NCI-H460 (cell line): ENCODE measurements at regions not wholly inside any gene's neighbourhood (a gene's known extent, or its start where the extent isn't known, plus 50 kb on each side); places are given as distances from the start of the nearest gene placed in this dataset.

ENCODE experiments used
- DNase-seq: peaks from one replicate; pipeline ENCODE4 v3.0.0-alpha.2; 2016; ENCODE audit warnings: low read depth; ENCODE audit errors: extremely low read depth

DNA sequence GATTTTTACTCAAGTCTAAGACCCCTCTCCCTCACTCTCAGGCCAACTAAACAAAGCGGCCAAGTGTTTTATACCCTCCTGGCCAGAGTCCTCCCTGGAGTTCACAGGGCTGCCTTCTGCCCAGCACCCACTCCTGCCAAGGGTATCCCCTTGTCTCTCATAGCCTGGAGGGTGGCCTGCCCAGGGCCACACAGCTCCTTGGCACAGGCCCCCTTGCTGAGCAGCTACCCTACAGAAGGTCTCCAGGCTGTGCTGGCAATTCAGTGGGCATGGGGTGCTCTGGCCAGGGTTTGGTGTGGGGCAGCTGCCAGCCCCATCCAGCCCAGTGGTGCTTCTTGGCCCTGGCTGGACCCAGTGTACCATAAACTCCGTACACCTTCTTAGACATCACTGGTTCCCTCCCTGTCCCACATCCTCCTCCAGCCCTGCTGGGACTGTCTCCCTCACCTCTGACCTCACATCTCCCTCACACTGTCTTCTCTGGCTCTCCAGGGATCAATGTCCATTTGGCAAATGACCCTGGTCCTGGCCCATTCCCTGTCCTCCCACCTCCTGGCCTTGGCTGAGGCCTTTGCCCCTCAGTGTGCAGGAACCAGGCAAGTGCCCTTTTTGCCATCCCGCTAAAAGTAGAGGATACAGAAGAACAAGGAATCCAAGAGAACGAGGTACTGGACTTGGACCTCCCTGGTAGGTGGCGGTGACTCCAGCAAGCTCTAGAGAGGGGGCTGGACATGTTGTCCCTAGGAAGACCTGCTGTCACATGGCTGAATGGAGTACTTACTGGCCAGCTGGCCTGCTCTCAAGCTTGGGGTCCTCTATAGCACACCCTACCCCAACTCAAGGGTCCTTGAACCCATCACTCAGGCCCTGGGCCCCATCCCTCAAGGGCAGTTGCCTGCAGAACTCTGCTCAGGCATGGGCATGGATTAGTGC, 50.0 kb upstream of the TRPM1 start:
- DNase-seq, result no peak

DNA sequence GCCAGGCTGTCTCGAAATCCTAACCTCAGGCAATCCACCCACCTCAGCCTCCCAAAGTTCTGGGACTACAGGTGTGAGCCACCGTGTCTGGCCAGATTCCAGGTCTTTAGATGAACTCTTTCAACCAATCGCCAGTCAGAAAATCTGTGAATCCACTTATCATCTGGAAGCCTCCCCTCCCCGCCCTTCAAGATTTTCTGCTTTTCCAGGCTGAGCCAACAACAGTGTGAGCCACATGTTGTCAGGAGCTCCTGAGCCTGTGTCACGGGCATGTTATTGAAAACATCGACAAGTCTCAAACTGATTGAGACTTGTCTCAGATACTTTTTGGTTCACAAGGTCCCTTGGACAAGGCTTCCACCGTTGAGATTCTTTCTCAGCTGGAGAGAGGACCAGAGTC, 52.0 kb upstream of the TRPM1 start:
- DNase-seq, result no peak

DNA sequence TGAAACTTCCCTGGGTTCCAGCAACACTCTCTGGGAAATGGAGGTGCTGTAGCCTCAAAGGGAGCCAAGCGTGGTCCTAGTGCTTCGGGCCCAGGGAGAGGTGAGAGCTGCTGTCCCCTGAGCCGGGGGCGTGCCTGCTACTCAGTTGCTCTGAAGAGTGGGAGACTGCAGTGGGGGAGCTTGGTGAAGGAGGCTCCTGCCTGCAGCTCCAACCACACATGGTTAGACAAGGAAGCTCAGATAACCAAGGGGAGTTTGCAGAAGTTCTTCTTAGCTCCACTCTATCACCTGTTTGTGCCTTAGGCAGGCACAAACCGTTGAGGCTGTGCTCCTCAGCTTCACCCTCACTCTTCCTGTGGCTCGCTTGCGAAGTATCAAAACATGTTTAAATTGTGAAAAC, 53.6 kb upstream of the TRPM1 start:
- no peak for DNase-seq

DNA sequence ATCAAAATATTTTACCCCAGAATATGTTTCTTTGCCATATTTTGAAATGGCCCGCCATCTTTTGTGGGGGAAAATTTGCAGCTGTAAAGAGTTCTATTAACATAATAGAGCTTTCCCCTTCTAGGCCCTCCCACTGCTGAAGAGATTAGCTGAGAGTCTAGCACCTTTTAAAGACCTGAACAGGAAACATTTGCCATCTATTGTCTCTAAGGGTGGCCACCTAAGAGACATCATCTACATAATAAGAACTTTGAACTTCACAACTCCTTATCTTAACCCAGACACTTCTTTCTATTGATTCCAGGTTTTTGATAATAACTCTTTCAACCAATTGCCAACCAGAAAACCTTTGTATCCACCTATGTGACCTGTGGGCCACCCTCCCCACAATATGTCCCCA, 54.7 kb upstream of the TRPM1 start:
- no peak for DNase-seq

DNA sequence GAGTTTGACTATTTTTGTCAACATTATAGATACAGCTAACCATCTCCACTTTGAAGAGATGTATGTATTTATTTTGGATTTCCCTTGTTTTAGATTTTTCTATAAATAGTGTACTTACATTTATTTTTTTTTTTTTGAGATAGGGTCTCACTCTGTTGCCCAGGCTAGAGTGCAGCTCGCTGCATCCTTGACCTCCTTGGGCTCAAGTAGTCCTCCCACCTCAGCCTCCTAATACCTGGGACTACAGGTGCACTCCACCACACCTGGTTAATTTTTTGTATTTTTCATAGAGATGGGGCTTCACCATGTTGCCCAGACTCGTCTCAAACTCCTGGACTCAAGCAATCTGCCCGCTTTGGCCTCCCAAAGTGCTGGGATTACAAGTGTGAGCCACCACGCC, 55.3 kb upstream of the TRPM1 start:
- DNase-seq, result no peak

DNA sequence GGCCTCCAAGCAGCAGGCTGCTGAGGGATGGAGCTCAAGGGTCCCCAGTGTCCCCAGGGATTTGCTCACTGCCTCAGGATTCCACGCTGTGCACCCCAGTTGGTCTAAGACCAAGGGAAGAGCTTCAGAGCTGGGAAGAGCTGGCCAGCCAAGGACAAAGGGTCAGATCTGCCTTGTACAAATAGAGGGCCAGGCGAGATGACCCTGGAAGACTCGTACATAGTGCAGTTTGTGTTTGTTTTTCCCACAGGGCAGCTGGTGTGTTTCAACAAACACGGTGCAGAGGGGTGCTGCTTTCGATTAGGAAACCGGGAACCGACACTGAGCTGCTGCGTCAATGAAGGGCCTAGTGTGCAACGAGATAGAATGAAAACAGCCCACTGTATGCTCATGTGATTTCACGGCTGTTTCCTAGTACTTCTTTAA, 56.1 kb upstream of the TRPM1 start:
- DNase-seq, result no peak

DNA sequence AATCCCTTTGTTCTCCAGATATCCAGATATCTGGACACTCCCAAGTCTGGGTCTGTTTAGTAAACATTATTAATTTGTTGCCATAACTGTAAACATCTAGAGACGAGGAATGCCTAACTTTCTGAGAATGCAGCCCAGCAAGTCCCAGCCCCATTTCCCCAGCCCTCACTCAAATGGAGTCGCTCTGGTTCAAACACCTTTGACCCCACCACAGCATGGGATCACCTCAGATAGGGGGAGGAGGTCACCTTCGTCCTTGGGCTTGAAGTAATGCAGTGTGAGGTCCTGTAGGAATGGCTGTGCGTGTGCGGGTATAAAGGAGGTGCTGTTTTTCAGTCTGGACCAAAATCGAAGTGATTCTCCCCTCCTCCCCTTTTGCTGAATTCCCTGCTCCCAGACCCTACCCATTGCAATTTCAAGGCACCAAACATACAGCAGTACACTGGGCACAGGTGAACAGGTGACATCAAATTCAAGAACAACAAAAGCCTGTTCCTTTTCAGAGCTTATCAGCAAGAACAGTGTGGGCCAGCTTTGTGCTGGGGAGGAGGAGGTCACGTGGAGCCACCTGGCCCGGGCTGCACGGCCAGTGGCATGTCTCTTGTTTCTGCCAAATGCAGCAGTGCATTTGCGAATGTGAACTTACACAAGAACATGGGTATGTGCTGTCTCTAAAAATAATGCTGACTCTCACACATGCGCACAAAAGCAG, 57.5 kb upstream of the TRPM1 start:
- no peak for DNase-seq

DNA sequence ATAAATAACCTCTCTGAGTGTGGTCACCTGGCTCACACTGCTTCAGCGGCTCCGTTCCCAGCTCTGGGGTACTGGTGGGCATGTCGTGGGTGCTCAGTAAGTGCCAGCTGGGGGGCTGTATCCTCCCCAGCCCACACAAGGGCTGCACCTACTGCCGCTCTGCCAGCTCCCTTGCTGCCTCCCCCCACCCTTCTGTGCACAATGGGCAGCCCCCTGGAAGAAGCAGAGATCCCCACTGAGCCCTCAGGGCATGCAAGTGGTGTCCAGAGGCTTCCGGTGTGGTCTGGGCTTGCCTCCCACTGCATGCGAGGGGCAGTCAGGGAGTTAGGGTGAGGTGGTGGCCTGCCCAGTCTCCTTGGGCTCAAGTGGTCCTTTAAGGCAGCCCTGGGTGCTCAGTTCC, 58.3 kb upstream of the TRPM1 start:
- DNase-seq, result no peak

DNA sequence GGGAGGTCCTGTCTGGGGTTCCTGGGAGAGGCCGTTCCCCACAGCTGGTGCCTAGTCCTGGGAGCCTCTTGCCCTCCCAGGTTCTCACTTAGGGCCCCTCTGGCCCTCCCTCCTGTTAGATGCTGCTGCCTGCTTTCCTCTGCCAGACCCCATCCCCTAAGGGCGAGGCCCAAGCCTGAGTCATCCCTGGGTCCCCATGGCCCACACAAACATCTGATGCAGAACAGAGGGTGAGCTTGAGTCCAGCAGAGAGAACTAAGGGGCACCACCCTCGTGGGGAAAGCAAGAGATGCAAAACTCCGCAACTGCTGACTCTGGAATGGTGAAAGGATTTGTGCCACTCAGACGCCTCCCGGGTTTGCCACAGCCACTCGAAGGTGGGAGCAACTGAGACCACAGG, 58.8 kb upstream of the TRPM1 start:
- DNase-seq, result no peak

DNA sequence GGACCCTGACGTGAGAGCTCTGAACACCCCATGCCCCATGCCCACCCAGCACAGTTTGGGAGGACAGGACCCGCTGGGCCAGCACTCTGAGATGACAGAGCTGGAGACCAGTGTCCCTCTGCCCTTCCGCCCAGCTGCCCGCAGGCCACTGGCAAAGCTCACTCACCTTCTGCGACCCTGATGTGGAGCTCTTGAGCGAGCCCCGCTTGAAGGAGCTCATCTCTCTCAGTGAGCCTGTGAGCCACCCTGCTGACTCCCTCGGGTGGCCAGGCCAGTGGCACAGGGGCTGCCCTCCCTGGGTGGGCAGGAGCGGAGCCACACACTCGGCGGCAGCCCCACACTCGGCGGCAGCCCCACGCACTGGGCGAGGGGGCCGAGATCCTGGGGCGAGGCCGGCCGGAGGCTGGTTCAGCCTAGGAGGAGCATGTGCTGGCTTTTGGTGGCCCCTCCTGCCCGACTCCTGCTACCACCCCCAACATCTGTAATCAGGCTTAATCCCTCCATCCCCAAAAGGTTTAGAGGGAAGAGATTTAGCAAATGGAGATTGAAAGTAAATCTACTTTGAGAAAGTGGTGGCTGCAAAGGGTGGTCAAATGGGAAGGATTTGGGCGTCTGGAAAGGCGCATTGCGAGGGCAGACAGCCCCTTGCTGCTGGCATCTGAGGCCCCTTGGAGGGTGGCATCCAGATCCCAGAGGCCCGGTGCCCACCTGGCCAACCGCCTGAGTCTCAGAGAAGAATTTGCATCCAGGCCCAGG, 59.4 kb upstream of the TRPM1 start:
- DNase-seq, result no peak

DNA sequence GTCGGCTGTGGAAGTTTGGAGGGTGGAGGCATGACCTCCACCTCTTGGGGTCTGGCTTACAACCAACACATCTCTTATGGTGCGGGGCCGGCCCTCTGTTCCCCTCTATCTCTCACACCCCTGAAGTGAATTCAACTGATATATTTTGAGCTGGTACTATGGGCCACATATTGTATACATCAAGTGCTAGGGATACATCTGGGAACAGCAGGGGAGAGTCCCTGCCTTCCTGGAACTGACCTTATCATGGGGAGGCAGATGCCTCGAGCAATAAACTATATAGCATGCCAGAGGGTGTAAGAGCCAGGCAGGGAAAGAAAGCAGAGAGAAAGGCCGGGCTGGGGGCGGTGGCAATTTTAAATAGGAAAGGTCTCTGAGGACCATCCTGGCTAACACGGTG, 60.4 kb upstream of the TRPM1 start:
- DNase-seq, result no peak

DNA sequence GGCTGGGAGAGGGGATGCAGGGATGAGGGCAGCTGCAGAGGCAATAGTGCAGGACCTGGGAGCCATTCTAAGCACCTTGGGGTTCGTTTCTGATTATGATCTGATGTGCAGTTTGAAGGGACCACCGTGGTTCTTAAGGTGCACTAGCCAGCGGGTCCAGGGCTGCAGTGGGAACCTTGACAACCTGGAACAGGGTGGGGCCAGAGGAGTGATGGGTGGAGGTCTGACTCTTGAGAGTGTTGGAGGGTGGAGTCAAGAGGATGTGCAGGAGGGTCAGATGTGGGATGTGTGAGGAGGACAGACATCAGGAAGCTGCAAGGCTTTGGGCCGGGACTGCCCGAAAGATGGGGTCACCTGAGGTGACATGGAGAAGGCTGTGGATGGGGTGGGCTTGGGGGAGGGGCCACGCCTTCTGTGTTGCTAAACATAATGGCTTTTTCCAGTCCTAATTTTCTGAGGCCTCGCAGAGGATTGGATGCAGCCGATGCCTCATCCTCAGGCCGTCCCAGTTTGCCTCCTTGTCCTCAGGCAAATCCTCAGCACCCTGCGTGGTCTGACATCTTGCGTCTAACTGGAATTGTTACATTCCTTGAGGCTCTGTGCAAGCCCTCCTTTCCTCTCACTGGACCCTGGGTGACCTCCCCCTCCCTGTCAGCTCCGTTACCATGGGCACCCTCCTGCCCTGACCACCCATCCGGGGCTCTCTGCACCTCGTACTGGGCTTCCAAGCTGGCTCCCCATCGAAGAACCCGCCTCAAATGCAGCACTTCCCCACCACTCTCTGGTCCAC, 61.4 kb upstream of the TRPM1 start:
- no peak for DNase-seq

DNA sequence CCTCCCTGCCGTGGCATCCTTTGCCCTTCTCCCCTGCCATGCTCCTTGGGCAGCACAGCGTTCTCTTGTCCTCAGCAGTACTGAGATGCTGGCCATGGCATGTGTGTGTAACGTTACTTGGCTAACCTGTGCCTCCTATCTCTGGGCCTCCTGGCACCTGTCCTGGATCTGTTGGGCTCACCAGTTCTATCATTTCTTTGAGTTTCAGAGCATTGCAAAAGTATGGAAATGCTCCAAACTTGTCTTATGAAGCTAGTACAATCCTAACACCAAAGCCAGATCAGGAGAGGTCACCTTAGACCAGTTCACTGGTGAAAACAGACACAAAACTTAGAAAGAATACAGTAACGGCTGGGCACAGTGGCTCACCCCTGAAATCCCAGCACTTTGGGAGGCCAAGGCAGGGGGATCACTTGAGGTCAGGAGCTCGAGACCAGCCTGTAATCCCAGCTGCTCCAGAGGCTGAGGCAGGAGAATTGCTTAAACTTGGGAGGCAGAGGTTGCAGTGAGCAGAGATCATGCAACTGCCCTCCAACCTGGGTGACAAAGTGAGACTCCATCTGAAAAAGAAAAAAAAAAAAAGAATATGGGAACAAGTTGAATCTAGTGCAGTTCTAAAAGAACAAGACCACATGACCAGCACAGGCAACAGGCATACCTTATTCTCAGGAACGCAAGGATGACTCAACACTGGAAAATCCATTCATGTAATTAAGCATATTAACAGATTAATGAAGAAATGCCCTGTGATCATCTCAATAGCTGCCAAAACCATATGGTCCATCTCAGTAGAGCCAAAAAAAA, 62.4 kb upstream of the TRPM1 start:
- no peak for DNase-seq

DNA sequence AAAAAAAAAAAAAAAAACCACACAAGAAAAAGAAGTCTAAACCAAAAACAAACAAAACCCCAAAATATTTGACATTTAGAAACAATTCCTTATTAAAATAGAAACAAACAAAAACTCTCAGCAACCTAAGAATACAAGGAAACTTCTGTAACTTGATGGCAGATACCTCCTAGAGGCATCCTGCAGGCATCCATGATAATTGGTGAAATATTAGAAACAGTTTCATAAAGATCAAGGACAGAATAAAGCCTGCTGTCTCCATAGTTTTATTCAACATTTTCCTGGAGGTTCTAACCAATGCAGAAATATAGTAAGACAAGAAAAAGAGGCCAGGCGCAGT, 63.0 kb upstream of the TRPM1 start:
- no peak for DNase-seq

DNA sequence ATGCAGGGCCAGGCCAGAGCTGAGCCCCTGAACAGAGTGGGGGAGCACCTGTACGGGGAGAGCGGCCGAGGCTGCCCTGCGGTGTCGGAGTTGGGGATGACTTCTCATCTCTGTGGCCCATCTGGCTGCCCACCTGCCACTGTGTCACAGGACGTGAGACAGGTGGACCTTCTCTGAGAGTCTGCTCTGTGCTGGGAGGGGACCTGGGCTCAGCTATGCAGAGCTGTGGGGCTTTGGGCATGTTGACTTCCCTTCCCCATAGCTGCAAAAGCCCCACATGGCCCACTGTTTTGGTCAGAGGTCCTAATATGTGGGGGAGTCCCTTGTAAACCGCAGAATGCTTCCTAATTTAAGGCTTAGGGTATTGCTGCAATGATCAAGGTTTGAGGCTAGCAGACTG, 68.0 kb upstream of the TRPM1 start:
- no peak for DNase-seq

DNA sequence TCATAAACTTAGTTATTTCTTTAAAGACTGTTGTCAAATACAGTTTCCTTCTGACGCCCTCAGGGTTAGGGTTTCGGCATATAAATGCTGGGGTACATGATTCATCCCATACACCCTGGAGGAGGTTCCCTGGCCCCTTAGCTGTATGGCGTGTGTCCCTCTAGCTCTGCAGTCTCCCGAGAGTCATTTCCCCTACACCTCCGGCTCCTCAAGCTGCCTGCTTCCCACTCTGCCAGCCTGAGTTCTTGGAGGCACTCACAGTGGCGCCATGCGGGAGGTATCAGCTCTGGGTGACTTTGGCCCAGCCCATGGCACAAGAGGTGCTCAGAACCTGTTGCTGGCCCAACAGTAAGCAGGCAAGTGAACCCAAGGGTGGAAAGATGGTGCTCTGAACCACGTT, 70.2 kb upstream of the TRPM1 start:
- DNase-seq, result no peak

DNA sequence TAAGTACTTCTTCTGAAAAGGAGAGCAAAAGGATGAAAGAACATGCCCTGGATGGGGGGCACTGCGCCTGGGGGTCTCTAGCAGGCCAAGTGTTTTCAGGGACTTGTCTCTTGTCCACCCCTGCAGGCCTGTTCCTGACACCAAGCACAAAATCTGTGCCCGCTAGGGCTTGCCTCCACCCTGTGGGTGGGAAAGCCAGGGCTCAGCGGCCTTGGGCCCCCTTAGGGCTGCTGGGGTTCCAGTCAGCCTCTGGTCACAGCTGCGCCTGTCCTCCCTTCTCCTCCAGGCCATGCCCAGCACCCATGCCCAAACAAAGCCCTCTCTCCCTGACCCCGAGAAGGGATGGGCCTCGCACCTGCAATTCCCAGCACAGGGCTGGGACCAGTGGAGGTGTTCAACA, 71.1 kb upstream of the TRPM1 start:
- DNase-seq, result no peak

DNA sequence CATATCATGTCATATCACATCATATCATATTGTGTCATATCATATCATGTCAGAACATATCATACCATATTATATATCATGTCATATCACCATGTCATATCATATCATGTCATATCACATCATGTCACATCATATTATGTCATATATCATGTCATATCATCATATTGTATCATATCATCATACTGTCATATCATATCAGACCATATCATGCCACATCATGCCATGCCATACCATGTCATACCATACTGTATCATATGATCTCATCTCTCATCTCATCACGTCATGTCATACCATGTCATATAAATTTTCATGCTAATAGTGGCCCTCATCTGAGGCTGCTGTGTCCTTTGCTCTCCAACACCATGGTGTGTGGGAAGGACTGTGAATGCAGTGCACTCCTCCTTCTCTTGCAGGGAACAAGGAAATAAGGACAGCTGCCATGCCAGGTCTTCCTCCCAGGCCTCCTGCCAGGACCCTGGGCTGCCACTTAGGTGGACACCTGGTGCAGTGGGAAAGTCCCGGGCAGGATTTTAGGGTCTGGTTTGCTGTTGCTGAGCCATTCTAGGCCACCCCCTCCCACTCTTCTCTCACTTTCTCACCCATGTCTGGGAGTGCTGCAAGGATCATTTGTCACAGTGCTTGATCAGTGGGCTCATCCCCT, 72.4 kb upstream of the TRPM1 start:
- DNase-seq, result no peak

DNA sequence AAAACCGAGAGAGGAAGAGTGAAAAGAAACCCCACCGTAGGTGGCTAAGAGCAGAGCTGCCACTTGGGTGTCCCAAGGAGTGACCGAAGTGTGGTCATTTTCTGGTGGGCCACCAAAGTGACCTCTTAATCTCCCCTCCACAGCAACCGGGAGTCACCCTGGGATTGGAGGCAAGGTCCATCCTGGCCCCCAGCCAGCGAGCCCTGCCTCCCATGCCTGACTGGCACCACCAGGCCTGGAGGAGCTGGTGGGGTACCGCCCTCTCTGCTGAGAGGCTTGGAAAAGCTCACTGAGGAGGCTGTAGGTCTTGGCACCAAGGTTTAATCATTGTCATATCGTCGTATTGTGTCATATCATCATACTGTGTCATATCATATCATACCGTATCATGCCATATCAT, 74.0 kb upstream of the TRPM1 start:
- no peak for DNase-seq
